GM23338 (cell line): ENCODE measurements at regions not wholly inside any gene's neighbourhood (a gene's known extent, or its start where the extent isn't known, plus 50 kb on each side); places are given as distances from the start of the nearest gene placed in this dataset.

Source experiments
- ATAC-seq: fragments of 200-7000 bp; cut with Tn5 transposase; 3 replicates; pipeline ENCODE4 v1.9.1; 2020
- DNase-seq: peaks from one replicate; pipeline ENCODE4 v3.0.0-alpha.2; 2015; ENCODE audit warnings: low spot score
- H2AFZ ChIP-seq: fragments of 200-600 bp; sonication (generic); 2 replicates; pipeline ENCODE4 v1.8.0; 2016; ENCODE audit warnings: antibody characterized with exemption, mild to moderate bottlenecking, moderate library complexity
- H3F3A ChIP-seq: fragments of 200-600 bp; sonication (generic); replicated peaks from 2 replicates; pipeline ENCODE4 v1.8.0; 2017; ENCODE audit warnings: antibody characterized with exemption, mixed run types, low read depth
- H3K27ac ChIP-seq: fragments of 200-600 bp; sonication (generic); 2 replicates; pipeline ENCODE4 v1.6.1; 2016; ENCODE audit warnings: low read depth
- H3K27me3 ChIP-seq: fragments of 200-600 bp; sonication (generic); 2 replicates; pipeline ENCODE4 v1.8.0; 2016; ENCODE audit warnings: mild to moderate bottlenecking, mixed run types, moderate library complexity; ENCODE audit not compliant: insufficient read depth
- H3K36me3 ChIP-seq: fragments of 200-600 bp; sonication (generic); 2 replicates; pipeline ENCODE4 v1.8.0; 2016; ENCODE audit warnings: mild to moderate bottlenecking; ENCODE audit not compliant: insufficient read depth
- H3K4me1 ChIP-seq: fragments of 200-600 bp; sonication (generic); 2 replicates; pipeline ENCODE4 v1.8.0; 2016; ENCODE audit warnings: mild to moderate bottlenecking, moderate library complexity; ENCODE audit not compliant: insufficient read depth
- H3K4me2 ChIP-seq: fragments of 200-600 bp; sonication (generic); 2 replicates; pipeline ENCODE4 v1.7.1; 2017; ENCODE audit warnings: mixed run types
- H3K4me3 ChIP-seq: fragments of 200-600 bp; sonication (generic); 2 replicates; pipeline ENCODE4 v1.6.1; 2016; ENCODE audit warnings: mixed run types
- H3K79me2 ChIP-seq: fragments of 200-600 bp; sonication (generic); replicated peaks from 2 replicates; pipeline ENCODE4 v1.8.0; 2017; ENCODE audit warnings: mild to moderate bottlenecking; ENCODE audit not compliant: insufficient read depth
- H3K9me2 ChIP-seq: fragments of 200-600 bp; sonication (generic); 2 replicates; pipeline ENCODE4 v1.8.0; 2017; ENCODE audit not compliant: insufficient read depth
- H4K20me1 ChIP-seq: fragments of 200-600 bp; sonication (generic); replicated peaks from 2 replicates; pipeline ENCODE4 v1.8.0; 2017; ENCODE audit warnings: mild to moderate bottlenecking; ENCODE audit not compliant: insufficient read depth
- H3K27ac Mint-ChIP-seq: 2 replicates; pipeline ENCODE4 v1.8.0; 2020; ENCODE audit warnings: inconsistent platforms, mild to moderate bottlenecking, moderate library complexity, mixed read lengths
- H3K27me3 Mint-ChIP-seq: 3 replicates; pipeline ENCODE4 v1.8.0; 2022; ENCODE audit warnings: low read depth, mild to moderate bottlenecking, moderate library complexity, mixed read lengths, inconsistent platforms; ENCODE audit not compliant: insufficient read depth, poor library complexity
- H3K36me3 Mint-ChIP-seq: 3 replicates; pipeline ENCODE4 v1.8.0; 2021; ENCODE audit warnings: low read depth, mild to moderate bottlenecking, inconsistent platforms, moderate library complexity, mixed read lengths
- H3K4me1 Mint-ChIP-seq: 3 replicates; pipeline ENCODE4 v1.8.0; 2020; ENCODE audit warnings: mild to moderate bottlenecking, inconsistent platforms, mixed read lengths
- H3K4me3 Mint-ChIP-seq: 3 replicates; pipeline ENCODE4 v1.8.0; 2021; ENCODE audit warnings: moderate library complexity, mild to moderate bottlenecking, inconsistent platforms, mixed read lengths
- H3K9me3 Mint-ChIP-seq: 3 replicates; pipeline ENCODE4 v1.8.0; 2020; ENCODE audit warnings: moderate library complexity, mild to moderate bottlenecking, inconsistent platforms, mixed read lengths
- CREB1 ChIP-seq: fragments of 250-450 bp; sonication (Bioruptor Pico); IDR thresholded peaks from 2 replicates; pipeline ENCODE4 v1.5.0; 2020; ENCODE audit warnings: low read depth, mild to moderate bottlenecking, moderate library complexity
- CTCF ChIP-seq, 2 experiments: fragments of 200-600 bp in 1 of 2; sonication (generic) in 1 of 2; conservative IDR thresholded peaks; 2 replicates each; pipeline versions ENCODE4 v1.5.1 to v1.6.1; 2016 to 2017; ENCODE audit warnings: antibody characterized with exemption in 2 of 2, low read depth in 2 of 2, mild to moderate bottlenecking in 2 of 2, moderate library complexity in 1 of 2
- ETS1 ChIP-seq: IDR thresholded peaks from 2 replicates; pipeline ENCODE4 v1.6.1; 2016; ENCODE audit warnings: antibody characterized with exemption
- EZH2 ChIP-seq: fragments of 200-600 bp; sonication (generic); IDR thresholded peaks from one replicate; pipeline ENCODE4 v1.8.0; 2017; ENCODE audit warnings: antibody characterized with exemption, mild to moderate bottlenecking, low read depth; ENCODE audit not compliant: unreplicated experiment
- EZH2phosphoT487 ChIP-seq: fragments of 200-600 bp; sonication (generic); IDR thresholded peaks from one replicate; pipeline ENCODE4 v1.8.1; 2018; ENCODE audit warnings: antibody characterized with exemption; ENCODE audit not compliant: unreplicated experiment
- JUNB ChIP-seq: IDR thresholded peaks from one replicate; pipeline ENCODE4 v1.6.1; 2016; ENCODE audit warnings: antibody characterized with exemption; ENCODE audit not compliant: unreplicated experiment
- NANOG ChIP-seq: IDR thresholded peaks from 2 replicates; pipeline ENCODE4 v1.6.1; 2016; ENCODE audit warnings: antibody characterized with exemption, borderline replicate concordance
- POLR2AphosphoS5 ChIP-seq: IDR thresholded peaks from 2 replicates; pipeline ENCODE4 v1.6.1; 2016; ENCODE audit warnings: antibody characterized with exemption, low read depth
- REST ChIP-seq: IDR thresholded peaks from one replicate; pipeline ENCODE4 v1.6.1; 2018; ENCODE audit warnings: antibody characterized with exemption; ENCODE audit not compliant: unreplicated experiment
- STAT1 ChIP-seq: IDR thresholded peaks from one replicate; pipeline ENCODE4 v1.6.1; 2016; ENCODE audit warnings: antibody characterized with exemption; ENCODE audit not compliant: unreplicated experiment
- ZNF114 ChIP-seq: fragments of 250-450 bp; sonication (Bioruptor Pico); IDR thresholded peaks from 2 replicates; pipeline ENCODE4 v1.5.0; 2020; ENCODE audit warnings: mild to moderate bottlenecking, moderate library complexity
- ZNF331 ChIP-seq: fragments of 250-450 bp; sonication (Bioruptor Pico); IDR thresholded peaks from 2 replicates; pipeline ENCODE4 v1.5.0; 2020; ENCODE audit warnings: low read depth, mild to moderate bottlenecking, moderate library complexity
- ZNF462 ChIP-seq: fragments of 250-450 bp; sonication (Bioruptor Pico); IDR thresholded peaks from 2 replicates; pipeline ENCODE4 v1.5.0; 2020; ENCODE audit warnings: mild to moderate bottlenecking, moderate library complexity

- Histone ChIP-seq H3K9me2 (peaks cover 20% of the 10 kb centered on the region), H3K27me3 (no peaks in the 10 kb centered on the region), H4K20me1 (no peaks in the 10 kb centered on the region), H3K4me2 (no peak overlapping the region), H3K27ac (no peak overlapping the region), H3K36me3 (no peaks in the 10 kb centered on the region), H3K4me3 (no peak overlapping the region), H3F3A (no peaks in the 10 kb centered on the region), H3K79me2 (no peaks in the 10 kb centered on the region), H3K4me1 (no peaks in the 10 kb centered on the region), H2AFZ (no peak overlapping the region)
- H3K27ac Mint-ChIP-seq: no peak overlapping the region
- H3K9me3 Mint-ChIP-seq: no peaks in the 10 kb centered on the region; the same call in 2 of the 3 replicates
- no peaks in the 10 kb centered on the region for H3K4me1 Mint-ChIP-seq
- H3K27me3 Mint-ChIP-seq: no peaks in the 10 kb centered on the region
- no peak for DNase-seq
- ATAC-seq: no peak
- H3K36me3 Mint-ChIP-seq: no peaks in the 10 kb centered on the region; the same call in 2 of the 3 replicates
- H3K4me3 Mint-ChIP-seq: no peak overlapping the region
- TF ChIP-seq CREB1: no peak
- no peak for TF ChIP-seq EZH2
- no peak for TF ChIP-seq STAT1
- TF ChIP-seq ZNF331 (CRISPR knock-in tag): no peak
- TF ChIP-seq ZNF462 (CRISPR knock-in tag): no peak
- TF ChIP-seq ZNF114 (CRISPR knock-in tag): no peak
- no peak for TF ChIP-seq ETS1
- no peak for TF ChIP-seq CTCF (conservative IDR thresholded peaks at IDR 0.05; ENCODE audit: low read depth in 2 of 2)
- no peak for TF ChIP-seq EZH2phosphoT487
- no peak for TF ChIP-seq POLR2AphosphoS5
- no peak for TF ChIP-seq NANOG
- no peak for TF ChIP-seq REST
- TF ChIP-seq JUNB: no peak
Measured at GRCh38 chr4:44806071-44806470, 79.7 kb upstream of the GNPDA2 start.
